Erythroblast (primary cell): ENCODE measurements at regions not wholly inside any gene's neighbourhood (a gene's known extent, or its start where the extent isn't known, plus 50 kb on each side); places are given as distances from the start of the nearest gene placed in this dataset.
"Not testable (repeated sequence)": the region's sequence is repeated elsewhere in the genome, so short reads cannot be mapped to it uniquely, and the experiment has no call there.

Source experiments
- GATA1 ChIP-seq: IDR thresholded peaks from 2 replicates; pipeline ENCODE4 v1.6.1; 2011; ENCODE audit warnings: low read depth, mild to moderate bottlenecking, control low read depth, low read length, moderate library complexity
- POLR2A ChIP-seq: IDR thresholded peaks from 2 replicates; pipeline ENCODE4 v1.6.1; 2011; ENCODE audit warnings: mild to moderate bottlenecking, low read length

DNA sequence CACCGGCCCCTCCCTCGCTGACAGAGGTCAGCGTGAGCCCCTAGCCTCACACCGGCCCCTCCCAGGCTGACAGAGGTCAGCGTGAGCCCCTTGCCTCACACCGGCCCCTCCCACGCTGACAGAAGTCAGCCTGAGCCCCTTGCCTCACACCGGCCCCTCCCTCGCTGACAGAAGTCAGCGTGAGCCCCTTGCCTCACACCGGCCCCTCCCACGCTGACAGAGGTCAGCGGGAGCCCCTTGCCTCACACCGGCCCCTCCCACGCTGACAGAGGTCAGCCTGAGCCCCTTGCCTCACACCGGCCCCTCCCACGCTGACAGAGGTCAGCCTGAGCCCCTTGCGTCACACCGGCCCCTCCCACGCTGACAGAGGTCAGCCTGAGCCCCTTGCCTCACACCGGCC lies 355.5 kb downstream of the ZNF37A start:
- not testable (repeated sequence) for TF ChIP-seq POLR2A, GATA1
